Liver (tissue), 8 donors: ENCODE measurements at regions not wholly inside any gene's neighbourhood (a gene's known extent, or its start where the extent isn't known, plus 50 kb on each side); places are given as distances from the start of the nearest gene placed in this dataset.

Source experiments
- DNase-seq: peaks from one replicate; pipeline ENCODE4 v3.0.0-alpha.2; 2017; ENCODE audit warnings: low spot score
- H3K27ac ChIP-seq, 2 donors: one replicate each; pipeline ENCODE4 v1.7.0; 2013; ENCODE audit warnings: inconsistent platforms in 2 of 2, low read length in 2 of 2, control low read depth in 1 of 2, low read depth in 1 of 2, mild to moderate bottlenecking in 1 of 2
- H3K27me3 ChIP-seq, 4 donors: one replicate each; pipeline versions ENCODE4 v1.6.1 to v1.7.0; 2013; ENCODE audit warnings: low read length in 3 of 4, inconsistent platforms in 1 of 4, mild to moderate bottlenecking in 1 of 4, moderate library complexity in 1 of 4; ENCODE audit not compliant: control insufficient read depth in 4 of 4, insufficient read depth in 4 of 4
- H3K36me3 ChIP-seq, 4 donors: one replicate each; pipeline versions ENCODE4 v1.6.1 to v1.7.0; 2013; ENCODE audit warnings: low read length in 3 of 4, mild to moderate bottlenecking in 3 of 4, low read depth in 1 of 4, moderate library complexity in 1 of 4; ENCODE audit not compliant: control insufficient read depth in 4 of 4, insufficient read depth in 3 of 4
- H3K4me1 ChIP-seq, 4 donors: one replicate each; pipeline versions ENCODE4 v1.6.1 to v1.7.0; 2013; ENCODE audit warnings: low read length in 3 of 4, mild to moderate bottlenecking in 3 of 4, moderate library complexity in 1 of 4; ENCODE audit not compliant: control insufficient read depth in 4 of 4, insufficient read depth in 4 of 4
- H3K4me3 ChIP-seq, 3 donors: one replicate each; pipeline versions ENCODE4 v1.6.1 to v1.7.0; 2013; ENCODE audit warnings: low read length in 3 of 3, control low read depth in 1 of 3, low read depth in 1 of 3, mild to moderate bottlenecking in 1 of 3
- H3K9ac ChIP-seq, 2 donors: one replicate each; pipeline ENCODE4 v1.7.0; 2013; ENCODE audit warnings: low read length in 2 of 2, mild to moderate bottlenecking in 2 of 2, moderate library complexity in 2 of 2, control low read depth in 1 of 2, low read depth in 1 of 2
- H3K9me3 ChIP-seq, 4 donors: one replicate each; pipeline versions ENCODE4 v1.6.1 to v1.7.0; 2013; ENCODE audit warnings: low read length in 3 of 4; ENCODE audit not compliant: control insufficient read depth in 4 of 4
- CTCF ChIP-seq: fragments of 150-350 bp; IDR thresholded peaks from 2 replicates; pipeline ENCODE4 v1.5.1; 2017; ENCODE audit warnings: improper control_type of control experiment, low read depth, low read length; ENCODE audit not compliant: missing input control
- EGR1 ChIP-seq, 2 donors: IDR thresholded peaks; 2 replicates each; pipeline ENCODE4 v1.6.1; 2016 to 2018; ENCODE audit warnings: antibody characterized with exemption in 2 of 2, low read depth in 2 of 2
- FOXA1 ChIP-seq: IDR thresholded peaks from 2 replicates; pipeline ENCODE4 v1.6.1; 2016; ENCODE audit warnings: antibody characterized with exemption
- FOXA2 ChIP-seq: IDR thresholded peaks from 2 replicates; pipeline ENCODE4 v1.6.1; 2016; ENCODE audit warnings: antibody characterized with exemption
- GABPA ChIP-seq, 2 donors: IDR thresholded peaks in 1 of 2; conservative IDR thresholded peaks in 1 of 2; 2 replicates each; pipeline ENCODE4 v1.6.1; 2016; ENCODE audit warnings: antibody characterized with exemption in 2 of 2, mild to moderate bottlenecking in 1 of 2, moderate library complexity in 1 of 2
- HNF4A ChIP-seq, 2 donors: conservative IDR thresholded peaks; 2 replicates each; pipeline ENCODE4 v1.6.1; 2016; ENCODE audit warnings: antibody characterized with exemption in 2 of 2, mild to moderate bottlenecking in 2 of 2
- HNF4G ChIP-seq: IDR thresholded peaks from 2 replicates; pipeline ENCODE4 v1.6.1; 2016; ENCODE audit warnings: antibody characterized with exemption
- JUND ChIP-seq, 2 donors: IDR thresholded peaks; 2 replicates each; pipeline ENCODE4 v1.6.1; 2016; ENCODE audit warnings: antibody characterized with exemption in 2 of 2
- NR2F2 ChIP-seq: IDR thresholded peaks from 2 replicates; pipeline ENCODE4 v1.6.1; 2016; ENCODE audit warnings: antibody characterized with exemption
- RXRA ChIP-seq, 2 donors: IDR thresholded peaks; 2 replicates each; pipeline ENCODE4 v1.6.1; 2017 to 2018; ENCODE audit warnings: antibody characterized with exemption in 2 of 2, mild to moderate bottlenecking in 1 of 2
- SP1 ChIP-seq: IDR thresholded peaks from 2 replicates; pipeline ENCODE4 v1.6.1; 2018; ENCODE audit warnings: antibody characterized with exemption, mild to moderate bottlenecking
- TAF1 ChIP-seq: conservative IDR thresholded peaks from 2 replicates; pipeline ENCODE4 v1.6.1; 2016; ENCODE audit warnings: antibody characterized with exemption, mild to moderate bottlenecking
- WGBS: extraction: QIAGEN DNeasy Blood & Tissue Kit; methylation state at CpG from one replicate; pipeline ENCODE4 v1.1.7; 2013; 5-methylcytosine and 5-hydroxymethylcytosine counted together
- TF ChIP-seq, protein P1 (sequence below): IDR thresholded peaks from 2 replicates; pipeline ENCODE4 v1.6.1; 2016; ENCODE audit warnings: antibody characterized with exemption
- donor health status: healthy.
- donor health status: healthy.
- donor health status: healthy.
- donor health status: healthy.
- donor health status: healthy.

- H3K9me3 ChIP-seq = no peaks in the 10 kb centered on the region
- H3K27me3 ChIP-seq = no peaks in the 10 kb centered on the region
- WGBS = 69% methylated on average over 3 of the region's 3 CpGs
- H3K9ac ChIP-seq = no peak overlapping the region
- TF ChIP-seq, protein P1, sequence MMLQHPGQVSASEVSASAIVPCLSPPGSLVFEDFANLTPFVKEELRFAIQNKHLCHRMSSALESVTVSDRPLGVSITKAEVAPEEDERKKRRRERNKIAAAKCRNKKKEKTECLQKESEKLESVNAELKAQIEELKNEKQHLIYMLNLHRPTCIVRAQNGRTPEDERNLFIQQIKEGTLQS = no peak
- TF ChIP-seq TAF1 (no peak), FOXA2 (no peak), CTCF (no peak)
- no peaks in the 10 kb centered on the region for H3K36me3 ChIP-seq
- H3K27ac ChIP-seq = no peak overlapping the region
- no peak for DNase-seq
- H3K4me1 ChIP-seq = no peaks in the 10 kb centered on the region
- no peak overlapping the region for H3K4me3 ChIP-seq
These were observed 1306.7 kb upstream of the TMEM132C start for GRCh38 chr12:126960221-126960620.

- H3K36me3 ChIP-seq = no peaks in the 10 kb centered on the region
- no peak overlapping the region for H3K27ac ChIP-seq
- no peaks in the 10 kb centered on the region for H3K4me1 ChIP-seq
- no peaks in the 10 kb centered on the region for H3K27me3 ChIP-seq
- H3K9me3 ChIP-seq = no peaks in the 10 kb centered on the region
- WGBS = 60% methylated on average over 5 of the region's 5 CpGs
- no peak overlapping the region for H3K4me3 ChIP-seq
- TF ChIP-seq CTCF = no peak
- TF ChIP-seq HNF4A (conservative IDR thresholded peaks at IDR 0.05) = no peak
- no peak for TF ChIP-seq GABPA (IDR thresholded peaks at IDR 0.05 in 1 of 2, conservative IDR thresholded peaks at IDR 0.05 in 1 of 2)
- TF ChIP-seq RXRA (IDR thresholded peaks at IDR 0.05) = no peak
- no peak for TF ChIP-seq SP1
- TF ChIP-seq, protein P1 = no peak
- no peak for TF ChIP-seq HNF4G
- TF ChIP-seq TAF1 = no peak
- no peak for TF ChIP-seq EGR1 (IDR thresholded peaks at IDR 0.05; ENCODE audit: low read depth in 2 of 2)
- TF ChIP-seq NR2F2 = no peak
- TF ChIP-seq JUND (IDR thresholded peaks at IDR 0.05) = no peak
- TF ChIP-seq FOXA1 = no peak
- DNase-seq = no peak
- H3K9ac ChIP-seq = no peak overlapping the region
These were observed 1306.3 kb upstream of the TMEM132C start for GRCh38 chr12:126960709-126961108.

DNA sequence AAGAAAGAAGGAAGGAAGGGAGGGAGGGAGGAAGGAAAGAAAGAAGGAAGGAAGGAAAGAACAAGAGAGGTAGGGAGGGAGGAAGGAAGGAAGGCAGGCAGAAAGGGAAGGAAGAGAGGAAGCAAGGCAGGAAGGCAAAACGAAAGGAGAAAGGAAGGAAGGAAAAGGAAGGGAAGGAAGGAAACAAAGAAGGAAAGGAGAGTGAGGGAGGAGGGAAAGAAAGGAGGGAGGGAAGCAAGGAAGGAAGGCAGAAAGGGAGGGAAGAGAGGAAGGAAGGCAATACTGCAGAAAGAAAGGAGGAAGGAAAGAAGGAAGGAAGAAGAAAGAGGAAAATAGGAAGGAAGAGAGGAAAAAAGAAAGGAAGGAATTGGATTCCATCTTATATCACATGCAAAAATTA lies 1303.1 kb upstream of the TMEM132C start:
- Histone ChIP-seq H3K27me3 (no peaks in the 10 kb centered on the region), H3K36me3 (no peaks in the 10 kb centered on the region), H3K9me3 (no peaks in the 10 kb centered on the region), H3K4me1 (no peaks in the 10 kb centered on the region), H3K27ac (no peak overlapping the region), H3K9ac (no peak overlapping the region), H3K4me3 (no peak overlapping the region)
- no peak for DNase-seq
- no peak for TF ChIP-seq FOXA2
- TF ChIP-seq FOXA1 = no peak
- 51% methylated on average over 1 of the region's 1 CpG for WGBS
